Stimulated activated naive CD4-positive, alpha-beta T cell (primary cell): ENCODE measurements at regions not wholly inside any gene's neighbourhood (a gene's known extent, or its start where the extent isn't known, plus 50 kb on each side); places are given as distances from the start of the nearest gene placed in this dataset.

Source experiments
- DNase-seq, 6 experiments: peaks; one replicate each; lab custom pipeline; 2025; lab: John Stamatoyannopoulos, UW

DNA sequence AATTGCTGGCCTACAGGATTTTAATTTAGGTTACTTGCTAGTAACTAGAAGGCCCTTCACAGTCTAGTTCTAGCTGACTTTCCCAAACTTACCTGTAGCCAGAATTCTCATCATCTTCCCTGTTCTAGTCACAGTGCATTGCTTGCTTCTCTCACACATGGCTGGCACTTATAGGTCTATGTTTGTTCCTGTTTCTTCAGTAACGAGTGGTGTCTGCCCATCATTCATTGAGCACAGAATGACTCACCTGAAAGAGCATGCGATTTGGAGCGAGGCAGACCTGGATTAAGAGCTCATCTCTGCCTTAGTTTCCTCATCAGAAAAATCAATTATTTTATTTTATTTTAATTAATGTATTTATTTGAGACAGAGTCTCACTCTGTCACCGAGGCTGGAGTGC, 201.7 kb upstream of the ANK2 start:
- DNase-seq, result no peak

DNA sequence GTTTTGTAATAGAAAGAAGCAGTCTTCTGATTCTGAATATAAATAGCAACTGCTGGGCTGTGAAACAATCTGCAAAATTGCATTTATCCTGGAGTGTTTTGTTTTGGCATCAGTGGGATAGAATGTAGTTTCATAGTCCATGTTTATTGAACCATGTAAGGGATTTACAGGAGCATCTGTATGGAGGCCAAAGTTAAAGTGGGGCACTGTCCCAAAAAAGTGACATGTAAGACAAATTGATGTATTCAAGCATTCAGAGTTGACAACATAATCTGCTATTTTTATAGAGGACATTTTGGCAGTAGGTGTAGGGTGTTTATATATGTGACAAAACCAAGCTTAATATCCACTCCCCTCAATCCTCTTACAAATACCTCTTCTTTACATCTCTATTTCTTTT, 200.5 kb upstream of the ANK2 start:
- DNase-seq, result no peak

- no peak for DNase-seq
These were observed 196.9 kb upstream of the ANK2 start for GRCh38 chr4:112852601-112853000.

GRCh38 chr4:112853662-112854256, 195.7 kb upstream of the ANK2 start:
- no peak for DNase-seq

- peak in 1 of 6 experiments; percentile 13 for DNase-seq
These were observed 195.0 kb upstream of the ANK2 start for GRCh38 chr4:112854420-112854819.

GRCh38 chr4:112855058-112855457, 194.4 kb upstream of the ANK2 start:
- DNase-seq, result no peak

DNA sequence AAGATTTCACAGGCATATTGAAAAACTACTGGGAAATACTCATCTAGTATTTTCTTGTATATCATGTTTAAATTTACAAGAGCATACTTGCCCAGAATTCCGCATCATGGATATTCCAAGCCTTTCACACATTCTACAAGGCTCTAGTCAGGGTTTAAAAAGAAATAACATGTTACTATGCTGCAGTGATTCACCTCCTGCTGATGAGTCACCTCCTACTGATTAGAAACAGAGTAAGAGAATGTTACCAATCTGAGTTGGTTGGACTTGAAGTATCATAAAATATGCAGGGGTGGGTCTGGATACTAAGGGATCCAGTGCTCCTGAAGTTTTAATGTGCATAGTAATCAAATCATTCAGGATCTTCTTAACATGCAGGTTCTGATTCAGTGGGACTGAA, 192.0 kb upstream of the ANK2 start:
- no peak for DNase-seq

DNA sequence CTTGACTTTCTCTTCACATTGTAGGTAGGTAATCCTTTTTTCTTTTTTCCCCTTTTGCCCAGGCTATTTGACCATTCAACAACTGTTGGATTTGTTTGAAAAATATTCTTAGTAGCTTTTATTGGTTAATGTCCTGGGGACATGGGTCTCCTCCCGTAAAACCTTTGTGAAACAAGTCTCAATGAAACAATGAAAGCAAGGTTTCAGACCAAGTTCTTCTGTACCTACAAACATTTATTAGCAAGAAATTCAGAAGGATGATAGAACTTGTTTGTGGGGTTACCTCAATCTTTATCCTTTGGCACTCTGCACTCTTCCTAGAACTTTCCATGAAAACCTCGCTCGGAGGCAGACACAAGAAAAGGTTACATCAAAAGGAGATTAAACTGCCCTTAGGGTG, 190.7 kb upstream of the ANK2 start:
- no peak for DNase-seq

GRCh38 chr4:112859456-112860184, 189.8 kb upstream of the ANK2 start:
- DNase-seq, result no peak

- no peak for DNase-seq
These were observed 188.4 kb upstream of the ANK2 start for GRCh38 chr4:112860830-112861690.

DNA sequence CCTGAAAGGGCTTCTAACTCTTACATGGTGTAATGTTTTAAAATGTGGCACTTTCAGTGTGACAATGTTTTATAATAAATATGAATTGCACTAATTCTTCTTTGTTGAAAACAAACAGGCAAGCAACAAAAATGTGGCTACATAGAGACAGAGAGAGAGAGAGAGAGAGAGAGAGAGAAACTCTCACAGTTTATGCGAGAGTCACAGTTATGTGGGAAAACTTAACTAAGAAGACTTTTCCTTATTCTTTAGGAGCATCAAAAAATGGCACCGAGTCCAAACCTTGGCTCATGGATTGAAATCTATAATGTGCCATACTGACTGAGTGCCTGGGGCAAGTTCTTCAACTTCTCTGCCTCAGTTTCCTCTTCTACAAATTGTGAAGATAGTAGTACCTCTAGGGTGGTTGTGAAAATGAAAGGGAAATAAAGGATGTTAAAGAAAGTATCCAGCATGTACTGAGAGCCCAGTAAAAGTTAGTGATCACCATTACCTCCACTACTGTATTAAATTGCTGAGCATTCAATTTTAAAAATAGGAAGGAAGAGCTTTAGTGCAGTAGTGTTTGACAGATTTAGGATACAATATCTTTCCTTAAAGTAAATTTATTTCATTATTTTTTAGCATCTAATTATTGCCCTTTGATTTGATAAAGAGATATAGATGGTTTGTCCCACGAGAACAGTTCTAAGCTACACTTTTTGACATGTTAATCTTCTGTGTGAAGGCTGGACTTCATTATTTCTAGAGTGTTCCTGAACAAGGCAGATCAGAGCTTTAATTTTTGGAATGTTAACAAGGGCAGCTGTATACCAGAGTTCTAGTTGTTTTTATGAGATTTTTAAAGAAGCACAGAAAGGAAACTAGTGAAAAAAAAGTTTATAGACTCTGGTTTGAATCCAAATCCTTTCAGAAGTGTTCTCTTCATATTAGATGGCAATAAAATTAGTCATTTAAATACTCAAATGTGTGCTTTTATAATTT, 187.5 kb upstream of the ANK2 start:
- DNase-seq, result no peak

DNA sequence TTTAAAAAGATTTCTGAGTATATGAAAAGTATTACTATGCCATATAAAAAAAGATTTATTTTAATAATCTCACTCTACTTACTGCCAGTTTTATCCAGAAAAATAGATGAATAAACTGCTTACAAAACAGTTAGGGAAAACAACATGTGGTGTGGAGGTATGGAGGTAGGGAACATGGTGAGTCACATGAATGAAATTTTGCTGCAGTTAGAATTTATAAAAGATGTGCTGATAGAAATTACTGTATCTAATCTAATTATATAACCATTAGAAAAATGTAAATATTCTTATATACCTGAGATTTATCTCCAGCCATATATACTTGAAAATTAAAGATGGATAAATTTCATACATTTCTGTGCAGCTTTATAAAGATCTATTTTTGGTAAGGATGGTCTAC, 184.0 kb upstream of the ANK2 start:
- no peak for DNase-seq

- DNase-seq, result no peak
These were observed 173.1 kb upstream of the ANK2 start for GRCh38 chr4:112876316-112876715.

DNA sequence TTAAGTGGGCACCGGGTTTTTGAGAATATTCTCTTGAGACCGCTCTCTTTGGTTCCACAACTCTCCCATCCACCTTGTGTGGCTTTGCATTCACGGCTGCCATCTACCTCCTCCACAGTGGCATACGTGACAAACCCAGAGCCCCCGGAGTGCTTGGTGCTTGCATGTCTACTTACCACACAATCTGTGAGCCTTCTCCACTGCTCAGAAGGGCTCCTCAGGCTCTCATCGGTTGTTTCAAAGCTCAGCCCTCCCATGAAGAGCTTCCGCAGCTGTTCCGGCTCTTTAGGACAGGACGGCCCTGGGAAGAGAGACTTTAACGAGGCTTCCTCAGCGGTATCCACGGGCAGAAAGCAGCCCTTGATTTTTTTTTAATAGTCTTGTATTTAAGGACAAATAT, 167.6 kb upstream of the ANK2 start:
- no peak for DNase-seq

DNA sequence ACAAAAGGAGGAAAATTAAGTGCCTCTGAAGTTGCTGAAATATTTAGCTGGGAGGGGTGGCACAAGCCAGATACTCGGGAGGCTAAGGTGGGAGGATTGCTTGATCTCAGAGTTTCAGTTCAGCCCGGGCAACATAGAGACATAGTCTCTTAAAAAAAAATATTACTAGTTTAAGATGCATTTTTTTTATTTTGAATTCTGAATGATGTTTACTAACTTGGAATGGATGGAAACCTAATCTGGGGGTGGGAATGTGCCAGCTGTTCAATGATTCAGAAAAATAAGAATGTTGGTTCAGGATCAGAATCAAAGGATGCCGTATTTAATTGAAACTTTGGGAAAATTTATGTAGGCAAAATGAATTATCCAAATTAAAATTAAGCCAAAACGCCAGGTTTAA, 167.2 kb upstream of the ANK2 start:
- DNase-seq, result no peak

DNA sequence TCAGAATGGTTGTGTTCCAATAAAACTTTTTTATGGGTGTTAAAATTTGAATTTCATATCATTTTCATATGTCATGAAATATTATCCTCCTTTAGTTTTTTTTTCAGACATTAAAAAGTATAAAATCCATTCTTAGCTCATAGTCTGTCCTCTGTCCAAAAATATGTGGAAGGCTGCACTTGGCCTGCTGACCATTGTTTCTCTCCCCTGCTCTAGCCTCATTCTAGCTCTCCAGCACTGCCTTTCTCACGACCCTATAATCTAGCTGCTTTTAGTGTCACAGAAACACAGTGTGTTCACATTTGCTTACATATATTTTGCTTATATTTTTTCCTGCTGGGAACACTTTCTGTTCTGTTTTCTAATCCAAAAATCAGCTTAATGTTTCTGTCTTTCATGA, 165.0 kb upstream of the ANK2 start:
- no peak for DNase-seq

DNA sequence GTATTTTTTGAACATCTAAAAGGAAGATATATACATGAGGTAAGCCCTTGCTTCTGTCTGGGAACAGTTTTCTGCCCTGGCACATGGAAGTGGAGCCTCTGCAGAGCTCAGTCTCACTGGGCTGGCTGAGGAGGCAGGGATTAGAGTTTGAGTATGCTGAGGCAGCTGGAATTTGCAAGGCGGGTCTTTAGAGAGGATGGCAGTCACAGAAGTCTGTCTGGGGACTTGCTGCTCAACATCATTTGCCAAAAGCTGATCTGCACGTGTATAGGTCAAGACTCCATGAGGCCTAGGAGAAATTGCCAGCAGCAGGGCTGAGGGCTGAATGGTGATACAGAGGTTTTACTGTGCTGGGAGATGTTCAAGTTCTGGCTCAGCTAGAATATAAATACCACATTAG, 163.6 kb upstream of the ANK2 start:
- DNase-seq, result no peak

DNA sequence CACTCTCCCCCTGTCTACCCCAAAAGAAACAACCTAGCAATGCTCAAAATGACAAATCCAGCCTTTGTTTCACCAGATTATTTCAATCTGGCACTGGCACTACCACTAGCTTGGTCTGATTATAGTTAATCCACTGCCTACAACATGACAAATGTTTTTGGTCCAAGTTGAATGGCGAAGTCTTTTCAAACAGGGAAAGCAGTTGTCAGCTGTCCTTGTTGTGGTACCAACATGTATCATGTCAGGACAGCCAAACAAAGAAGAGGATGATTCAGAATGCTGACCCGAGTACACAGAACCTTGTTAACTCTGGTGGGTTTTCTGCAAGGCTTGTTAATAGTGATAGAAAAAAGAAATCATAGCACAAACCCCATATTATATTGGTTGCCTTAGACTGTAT, 160.8 kb upstream of the ANK2 start:
- DNase-seq, result no peak

DNA sequence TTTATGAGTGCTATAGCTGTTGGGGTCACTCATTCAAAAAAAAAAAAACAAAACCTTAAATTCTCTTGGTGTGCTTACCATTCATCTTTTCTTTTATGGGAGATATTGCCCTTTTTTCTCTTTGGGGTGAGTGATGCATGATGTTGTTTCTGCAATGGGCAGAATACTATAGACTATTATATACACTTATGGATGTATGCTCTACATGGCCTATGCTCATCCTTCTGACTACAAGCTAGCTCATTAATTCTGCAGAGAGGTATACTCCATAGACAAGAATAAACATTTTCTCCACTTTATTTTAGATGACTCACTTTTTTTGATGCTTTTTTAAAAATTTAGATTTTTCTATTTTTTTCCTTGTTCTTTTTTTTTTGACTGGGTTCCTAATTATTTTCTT, 160.3 kb upstream of the ANK2 start:
- no peak for DNase-seq

GRCh38 chr4:112889619-112890527, 159.6 kb upstream of the ANK2 start:
- no peak for DNase-seq

DNA sequence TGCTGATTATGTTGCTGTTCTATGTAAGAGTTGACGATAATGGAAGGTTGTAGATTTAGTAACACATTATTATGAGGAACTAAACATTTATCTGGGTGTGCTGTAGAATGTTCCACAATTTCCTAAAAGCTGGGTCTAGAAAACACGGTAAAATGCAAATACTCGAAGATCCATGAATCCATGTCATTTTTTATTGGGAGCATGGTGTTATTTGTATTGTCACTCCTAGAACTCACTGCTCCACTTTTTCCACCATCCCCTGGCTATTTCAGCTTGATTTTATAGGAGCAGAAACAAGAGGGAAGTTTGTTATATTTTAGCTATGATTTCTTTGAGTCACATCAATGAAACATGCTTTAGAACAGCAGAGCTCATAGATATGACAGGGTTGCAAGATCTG, 155.0 kb upstream of the ANK2 start:
- DNase-seq, result no peak
